Endothelial cell of umbilical vein (primary cell): ENCODE measurements at regions not wholly inside any gene's neighbourhood (a gene's known extent, or its start where the extent isn't known, plus 50 kb on each side); places are given as distances from the start of the nearest gene placed in this dataset.

Experiments used
- BruUV-seq: library from RNA; stranded (reverse); fragments of 400-500 nt; replicated peaks from 2 replicates; lab custom pipeline; 2021; lab: Mats Ljungman, UMichigan
- CTCF ChIA-PET: fragments of 300-600, 350-600 bp; sonication (Branson Sonifier 250); formaldehyde crosslinking; loops from one replicate; lab custom pipeline; 2021; ENCODE audit warnings: antibody characterized with exemption, inconsistent platforms; lab: Charles Lee
- POLR2A ChIA-PET: fragments of 300-600, 350-600 bp; sonication (Branson Sonifier 250); formaldehyde crosslinking; loops from one replicate; lab custom pipeline; 2021; ENCODE audit warnings: antibody characterized with exemption, inconsistent platforms; lab: Charles Lee
- DNase-seq: peaks from one replicate; pipeline ENCODE4 v3.0.0-alpha.2; 2011; ENCODE audit warnings: low read depth, low spot score
- FAIRE-seq: peaks from 2 replicates; lab custom pipeline; 2011; peaks lifted over from hg19 to GRCh38; lab: Jason Lieb, UNC
- H2AFZ ChIP-seq: 2 replicates; pipeline ENCODE4 v1.6.0; 2012; ENCODE audit warnings: low read depth, low read length, control low read depth, inconsistent platforms
- H3K27ac ChIP-seq: 2 replicates; pipeline ENCODE4 v1.5.1; 2011; ENCODE audit warnings: low read depth, mild to moderate bottlenecking, control low read depth, low read length, moderate library complexity; ENCODE audit not compliant: insufficient read depth
- H3K27me3 ChIP-seq, 2 experiments: 2 replicates each; pipeline versions ENCODE4 v1.6.0 to v1.6.1; 2011; ENCODE audit warnings: low read length in 2 of 2, mixed read lengths in 1 of 2; ENCODE audit not compliant: control insufficient read depth in 2 of 2, insufficient read depth in 2 of 2
- H3K36me3 ChIP-seq, 2 experiments: 2 replicates in 1 of 2; 3 replicates in 1 of 2; pipeline ENCODE4 v1.5.1; 2011; ENCODE audit warnings: low read length in 2 of 2, mild to moderate bottlenecking in 1 of 2, moderate library complexity in 1 of 2; ENCODE audit not compliant: control insufficient read depth in 2 of 2, insufficient read depth in 2 of 2; ENCODE audit errors: extremely low read depth in 1 of 2
- H3K4me1 ChIP-seq: 3 replicates; pipeline ENCODE4 v1.5.1; 2011; ENCODE audit warnings: mild to moderate bottlenecking, low read length; ENCODE audit not compliant: control insufficient read depth, insufficient read depth; ENCODE audit errors: extremely low read depth
- H3K4me2 ChIP-seq: 2 replicates; pipeline ENCODE4 v1.6.1; 2011; ENCODE audit warnings: low read length, control low read depth, mixed read lengths; ENCODE audit not compliant: insufficient read depth
- H3K4me3 ChIP-seq, 3 experiments: fragments of 200-600 bp in 1 of 3; sonication (generic), shearing (Covaris generic) in 1 of 3; replicated peaks in 1 of 3; 2 replicates each; pipeline ENCODE4 v1.5.1; 2011 to 2016; ENCODE audit warnings: control low read depth in 3 of 3, low read length in 3 of 3, mild to moderate bottlenecking in 2 of 3, inconsistent platforms in 1 of 3, low read depth in 1 of 3, moderate library complexity in 1 of 3; ENCODE audit not compliant: insufficient read depth in 1 of 3
- H3K79me2 ChIP-seq: 2 replicates; pipeline ENCODE4 v1.6.0; 2012; ENCODE audit warnings: low read length, inconsistent platforms; ENCODE audit not compliant: control insufficient read depth, insufficient read depth
- H3K9ac ChIP-seq: replicated peaks from 2 replicates; pipeline ENCODE3; 2011; ENCODE audit warnings: low read length, control low read depth; ENCODE audit not compliant: insufficient read depth; ENCODE audit errors: extremely low read depth
- H3K9me1 ChIP-seq: replicated peaks from 3 replicates; pipeline ENCODE4 v1.6.0; 2011; ENCODE audit warnings: mild to moderate bottlenecking, low read length; ENCODE audit not compliant: control insufficient read depth, insufficient read depth; ENCODE audit errors: extremely low read depth
- H3K9me3 ChIP-seq: replicated peaks from 2 replicates; pipeline ENCODE4 v1.5.1; 2012; ENCODE audit warnings: low read length, inconsistent platforms; ENCODE audit not compliant: control insufficient read depth, insufficient read depth
- H4K20me1 ChIP-seq: replicated peaks from 2 replicates; pipeline ENCODE3; 2011; ENCODE audit warnings: mild to moderate bottlenecking, low read length; ENCODE audit not compliant: control insufficient read depth, insufficient read depth; ENCODE audit errors: extremely low read depth
- EZH2 ChIP-seq: IDR thresholded peaks from 2 replicates; pipeline ENCODE4 v1.6.1; 2012; ENCODE audit warnings: borderline replicate concordance, low read depth, mild to moderate bottlenecking, moderate library complexity, low read length, inconsistent platforms; ENCODE audit not compliant: severe bottlenecking
- FOS ChIP-seq: IDR thresholded peaks from 2 replicates; pipeline ENCODE4 v1.6.1; 2011; ENCODE audit warnings: mild to moderate bottlenecking, low read length, moderate library complexity, borderline replicate concordance; ENCODE audit not compliant: insufficient read depth
- GATA2 ChIP-seq: IDR thresholded peaks from 2 replicates; pipeline ENCODE4 v1.7.0; 2011; ENCODE audit warnings: low read depth, mild to moderate bottlenecking, moderate library complexity, mixed read lengths, low read length; ENCODE audit not compliant: insufficient read length, insufficient read depth
- JUN ChIP-seq: IDR thresholded peaks from 2 replicates; pipeline ENCODE4 v1.6.1; 2011; ENCODE audit warnings: borderline replicate concordance, low read depth; ENCODE audit not compliant: insufficient read length, insufficient read depth
- MYC ChIP-seq: IDR thresholded peaks from one replicate; pipeline ENCODE4 v1.6.1; 2011; ENCODE audit warnings: mild to moderate bottlenecking, low read depth, low read length
- POLR2A ChIP-seq: IDR thresholded peaks from 2 replicates; pipeline ENCODE4 v1.6.1; 2012; ENCODE audit warnings: low read depth, mild to moderate bottlenecking, control low read depth, low read length
- POLR2AphosphoS5 ChIP-seq: IDR thresholded peaks from 2 replicates; pipeline ENCODE4 v1.6.1; 2012; ENCODE audit warnings: low read depth, mild to moderate bottlenecking, control low read depth, low read length, moderate library complexity; ENCODE audit not compliant: insufficient read depth
- dilution Hi-C: fragments of 300-500 bp; cut with MboI; formaldehyde crosslinking; loops from one replicate; pipeline ENCODE4 v1.15.0; 2019; ENCODE audit warnings: low sequenced_read_pairs; ENCODE audit not compliant: extremely low pct_ligation_motif_present
- intact Hi-C: fragments of 100-400 bp; cut with micrococcal nuclease; formaldehyde crosslinking; loops from one replicate; pipeline ENCODE4 v1.10.0; 2022
- TF ChIP-seq, protein P1 (sequence below): IDR thresholded peaks from 2 replicates; pipeline ENCODE4 v1.6.1; 2011; ENCODE audit not compliant: insufficient read depth, insufficient read length
- TF ChIP-seq, protein P2 (sequence below), 2 donors: IDR thresholded peaks; 1 replicate in 1 of 2; 2 replicates in 1 of 2; pipeline ENCODE4 v1.5.1; 2011; ENCODE audit warnings: low read length in 2 of 2, mild to moderate bottlenecking in 2 of 2, moderate library complexity in 2 of 2, control low read depth in 1 of 2, inconsistent platforms in 1 of 2, low read depth in 1 of 2; ENCODE audit not compliant: insufficient read depth in 1 of 2; ENCODE audit errors: extremely low read depth in 1 of 2

DNA sequence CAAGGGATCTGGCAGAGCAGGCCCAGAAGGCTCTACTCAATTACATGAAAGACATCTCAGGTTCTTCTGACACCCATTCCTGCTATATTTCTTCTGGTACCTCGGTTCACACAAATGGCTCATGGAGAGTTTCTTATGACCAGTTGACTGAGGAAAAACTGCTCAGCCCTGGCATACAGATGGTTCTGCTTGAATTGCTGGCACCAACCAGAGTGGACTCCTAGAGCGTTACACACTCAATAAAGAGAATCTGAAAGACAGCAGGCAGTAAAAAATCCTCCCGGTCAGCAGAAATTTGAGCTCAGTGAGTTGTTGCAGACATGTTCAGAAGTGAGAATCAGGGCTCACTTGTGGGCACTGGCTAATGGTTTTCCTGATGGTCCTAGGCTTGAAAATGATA is 434.4 kb downstream of the TCERG1L start:
- H3K9me3 ChIP-seq: peaks cover 1% of the 10 kb centered on the region
- H4K20me1 ChIP-seq: no peaks in the 10 kb centered on the region
- no peak overlapping the region for H3K4me2 ChIP-seq
- intact Hi-C loops (no loop called here), dilution Hi-C loops (no loop called here)
- CTCF ChIA-PET: no interaction called here
- no peak for DNase-seq
- POLR2A ChIA-PET: no interaction called here
- no TSS peak for BruUV-seq
- no peak overlapping the region for H3K9ac ChIP-seq
- H3K79me2 ChIP-seq: no peaks in the 10 kb centered on the region
- H3K9me1 ChIP-seq: no peaks in the 10 kb centered on the region
- no peak overlapping the region for H3K27ac ChIP-seq
- no peaks in the 10 kb centered on the region for H3K27me3 ChIP-seq
- no peaks in the 10 kb centered on the region for H3K36me3 ChIP-seq
- no peak overlapping the region for H3K4me3 ChIP-seq
- no peak for TF ChIP-seq FOS
- TF ChIP-seq POLR2A: no peak
- TF ChIP-seq EZH2: no peak
- TF ChIP-seq JUN: no peak
- TF ChIP-seq, protein P1, sequence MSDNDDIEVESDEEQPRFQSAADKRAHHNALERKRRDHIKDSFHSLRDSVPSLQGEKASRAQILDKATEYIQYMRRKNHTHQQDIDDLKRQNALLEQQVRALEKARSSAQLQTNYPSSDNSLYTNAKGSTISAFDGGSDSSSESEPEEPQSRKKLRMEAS: no peak
- TF ChIP-seq POLR2AphosphoS5: no peak
- TF ChIP-seq, protein P2, sequence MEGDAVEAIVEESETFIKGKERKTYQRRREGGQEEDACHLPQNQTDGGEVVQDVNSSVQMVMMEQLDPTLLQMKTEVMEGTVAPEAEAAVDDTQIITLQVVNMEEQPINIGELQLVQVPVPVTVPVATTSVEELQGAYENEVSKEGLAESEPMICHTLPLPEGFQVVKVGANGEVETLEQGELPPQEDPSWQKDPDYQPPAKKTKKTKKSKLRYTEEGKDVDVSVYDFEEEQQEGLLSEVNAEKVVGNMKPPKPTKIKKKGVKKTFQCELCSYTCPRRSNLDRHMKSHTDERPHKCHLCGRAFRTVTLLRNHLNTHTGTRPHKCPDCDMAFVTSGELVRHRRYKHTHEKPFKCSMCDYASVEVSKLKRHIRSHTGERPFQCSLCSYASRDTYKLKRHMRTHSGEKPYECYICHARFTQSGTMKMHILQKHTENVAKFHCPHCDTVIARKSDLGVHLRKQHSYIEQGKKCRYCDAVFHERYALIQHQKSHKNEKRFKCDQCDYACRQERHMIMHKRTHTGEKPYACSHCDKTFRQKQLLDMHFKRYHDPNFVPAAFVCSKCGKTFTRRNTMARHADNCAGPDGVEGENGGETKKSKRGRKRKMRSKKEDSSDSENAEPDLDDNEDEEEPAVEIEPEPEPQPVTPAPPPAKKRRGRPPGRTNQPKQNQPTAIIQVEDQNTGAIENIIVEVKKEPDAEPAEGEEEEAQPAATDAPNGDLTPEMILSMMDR (IDR thresholded peaks at IDR 0.05; ENCODE audit: extremely low read depth in 1 of 2, insufficient read depth in 1 of 2, low read depth in 1 of 2, low read length in 2 of 2): no peak
- no peak for TF ChIP-seq MYC
- TF ChIP-seq GATA2: no peak
- no peaks in the 10 kb centered on the region for H3K4me1 ChIP-seq
- H2AFZ ChIP-seq: no peak overlapping the region
- FAIRE-seq: no peak
